OCI-LY7 (cell line): ENCODE measurements at regions not wholly inside any gene's neighbourhood (a gene's known extent, or its start where the extent isn't known, plus 50 kb on each side); places are given as distances from the start of the nearest gene placed in this dataset.

ENCODE experiments used
- CTCF ChIP-seq: fragments of 200-600 bp; sonication (generic); conservative IDR thresholded peaks from 2 replicates; pipeline ENCODE4 v1.5.1; 2014; ENCODE audit warnings: mild to moderate bottlenecking, antibody characterized with exemption, low read length, moderate library complexity, mixed read lengths
- EZH2phosphoT487 ChIP-seq: fragments of 200-600 bp; sonication (generic); IDR thresholded peaks from 2 replicates; pipeline ENCODE4 v1.6.1; 2018; ENCODE audit warnings: low read depth, borderline replicate concordance, mild to moderate bottlenecking, mixed run types, antibody characterized with exemption, low read length, moderate library complexity, mixed read lengths

GRCh38 chr6:165117806-165118205, 191.6 kb downstream of the C6orf118 start:
- TF ChIP-seq CTCF (no peak), EZH2phosphoT487 (no peak)
